C4-2B (cell line): ENCODE measurements at regions not wholly inside any gene's neighbourhood (a gene's known extent, or its start where the extent isn't known, plus 50 kb on each side); places are given as distances from the start of the nearest gene placed in this dataset.

Source experiments
- CTCF ChIP-seq: fragments of 450-650 bp; conservative IDR thresholded peaks from 2 replicates; pipeline ENCODE4 v1.5.1; 2017; ENCODE audit warnings: mild to moderate bottlenecking
- ZFX ChIP-seq: fragments of 450-650 bp; IDR thresholded peaks from 2 replicates; pipeline ENCODE4 v1.6.1; 2017

- TF ChIP-seq CTCF, result no peak
- no peak for TF ChIP-seq ZFX
Measured at GRCh38 chr5:61735995-61736394, 403.9 kb downstream of the ZSWIM6 start.
